Germinal center (tissue), 1 donor: ENCODE measurements at regions not wholly inside any gene's neighbourhood (a gene's known extent, or its start where the extent isn't known, plus 50 kb on each side); places are given as distances from the start of the nearest gene placed in this dataset.
"Not testable (repeated sequence)": the region's sequence is repeated elsewhere in the genome, so short reads cannot be mapped to it uniquely, and the experiment has no call there.

Source experiments
- DNase-seq: peaks from one replicate; pipeline ENCODE4 v3.0.0; 2012; ENCODE audit warnings: mixed read lengths, low spot score

DNA sequence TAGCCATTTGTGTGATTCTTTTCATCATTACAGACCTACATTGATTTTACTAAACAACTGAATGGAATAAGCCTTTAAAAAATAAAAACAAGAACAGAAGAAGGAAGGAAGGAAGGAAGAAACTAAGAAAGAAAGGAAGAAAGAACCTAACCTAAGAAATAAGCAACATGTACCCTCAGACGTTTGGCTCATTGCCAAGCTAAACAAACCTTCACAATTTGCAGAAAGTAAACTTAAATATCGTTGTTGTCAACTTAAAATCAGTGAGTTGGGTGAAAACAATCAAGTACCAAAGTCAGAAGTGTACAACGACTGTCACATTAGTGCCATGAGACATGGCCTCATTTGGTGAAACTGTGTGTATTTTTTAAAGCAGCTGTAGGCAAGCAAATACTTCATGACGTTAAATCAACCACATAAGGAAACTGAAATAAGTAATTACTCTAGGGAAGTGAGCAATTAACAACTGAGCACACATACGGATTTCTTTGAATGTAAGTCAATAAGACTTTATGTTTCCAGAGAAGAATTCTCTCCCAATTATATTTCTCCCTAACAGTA, 313.1 kb upstream of the TMPRSS15 start:
- DNase-seq = no peak

DNA sequence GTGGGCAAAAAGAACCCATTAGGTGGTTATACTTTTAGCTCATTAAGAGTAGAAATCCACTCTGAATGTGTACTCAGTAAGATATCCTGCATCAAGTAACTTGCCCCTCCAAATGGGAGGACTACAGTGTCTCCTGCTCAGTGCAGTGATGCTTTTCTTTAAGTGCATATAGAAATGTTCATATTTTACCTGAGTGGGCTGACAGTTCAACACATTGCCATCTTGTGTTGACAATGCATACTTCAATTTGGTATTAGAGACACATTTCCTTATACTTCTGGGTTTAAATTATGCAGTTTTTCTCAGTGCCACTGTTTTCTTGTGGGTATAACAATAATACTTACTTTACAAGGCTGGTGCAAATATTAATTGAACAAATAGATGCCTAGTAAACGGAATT, 318.6 kb upstream of the TMPRSS15 start:
- no peak for DNase-seq

DNA sequence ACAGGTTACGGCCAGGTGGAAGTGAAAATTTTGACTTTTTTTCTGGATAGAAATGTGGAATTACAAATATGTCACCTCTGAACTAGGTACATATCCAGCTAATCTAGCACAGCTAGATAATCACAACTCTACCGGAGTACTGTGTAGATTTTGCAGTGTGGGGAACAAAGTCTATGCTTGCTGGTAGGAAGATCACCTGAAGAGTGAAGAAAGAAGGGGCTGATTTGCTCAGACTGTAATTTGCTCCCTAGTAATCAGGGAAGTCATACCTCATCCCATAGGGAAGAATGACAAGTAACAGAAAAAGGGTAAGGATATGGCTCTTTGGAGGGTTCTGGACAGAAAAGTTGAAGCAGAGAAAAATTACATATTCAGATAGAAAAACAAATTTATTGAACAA, 319.6 kb upstream of the TMPRSS15 start:
- no peak for DNase-seq

DNA sequence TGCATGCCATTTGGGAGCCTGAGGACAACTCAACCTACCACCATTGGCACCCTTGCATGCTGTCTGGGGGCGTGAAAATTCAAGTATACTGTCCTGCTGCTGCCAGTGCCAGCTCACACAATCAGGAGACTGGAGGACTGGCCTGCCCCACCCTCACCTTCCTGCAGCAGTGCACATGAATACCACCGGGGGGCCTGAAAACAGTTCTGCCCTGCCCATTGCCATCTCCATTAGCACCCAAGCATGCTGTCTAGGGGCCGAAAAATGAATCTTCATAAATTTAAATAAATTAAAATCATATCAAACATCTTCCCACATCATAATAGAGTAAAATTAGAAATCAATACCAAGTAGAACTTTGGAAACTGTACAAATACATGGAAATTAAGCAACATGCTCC, 322.1 kb upstream of the TMPRSS15 start:
- no peak for DNase-seq

DNA sequence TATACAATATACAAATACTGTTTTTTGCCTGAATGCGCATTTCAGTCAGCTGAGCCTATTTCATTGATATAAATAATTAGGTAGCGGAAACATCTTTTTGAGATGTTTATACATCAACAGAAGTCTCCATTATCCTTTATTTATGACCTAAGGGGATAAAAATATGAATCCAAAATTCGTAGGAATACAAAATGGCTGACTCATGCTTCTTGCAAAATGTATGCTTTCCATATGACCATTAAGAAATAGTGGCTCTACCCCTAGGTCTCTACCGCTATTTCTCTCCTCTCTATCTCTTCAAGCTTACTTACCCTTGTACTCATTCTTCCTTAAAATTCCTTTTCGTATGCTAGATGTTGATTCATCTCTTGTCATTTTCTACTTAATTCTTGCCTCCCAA, 338.4 kb upstream of the TMPRSS15 start:
- no peak for DNase-seq

DNA sequence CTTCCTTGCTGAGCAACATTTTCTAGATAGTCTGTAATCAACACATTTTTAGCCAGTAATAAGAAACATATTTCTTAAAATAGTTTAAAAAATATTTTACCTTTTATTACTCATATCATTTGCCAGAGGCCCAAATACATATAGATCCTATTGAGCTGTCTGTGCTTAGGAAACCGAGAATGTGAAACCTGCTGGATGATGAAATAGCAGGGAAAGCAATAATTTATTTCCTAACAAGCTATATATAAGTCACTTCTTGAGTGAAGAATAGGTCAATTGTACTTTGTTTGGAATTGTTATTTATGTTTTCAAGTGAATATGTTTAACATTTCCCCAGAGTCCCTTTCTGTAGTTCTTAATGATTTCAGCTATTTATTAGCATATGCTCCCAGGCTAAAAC, 339.9 kb upstream of the TMPRSS15 start:
- no peak for DNase-seq

DNA sequence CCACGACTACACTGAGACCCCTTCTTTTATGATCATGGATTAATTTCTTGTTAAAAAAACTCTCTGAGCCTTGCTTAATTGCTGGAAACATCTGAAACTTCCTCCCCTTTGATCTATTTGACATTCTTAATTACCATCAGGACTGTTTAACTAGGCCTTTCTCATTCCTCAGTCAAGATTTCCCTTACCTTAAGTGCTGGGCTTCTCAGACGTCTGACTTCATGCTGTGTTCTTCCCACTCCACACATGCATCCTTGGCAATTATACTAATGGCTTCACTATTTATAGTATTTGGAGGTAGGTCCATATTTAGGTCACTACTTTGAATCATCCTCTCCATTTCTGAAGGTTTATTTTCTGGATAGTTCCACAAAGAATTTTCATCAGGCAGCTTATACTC, 341.3 kb upstream of the TMPRSS15 start:
- DNase-seq = no peak

DNA sequence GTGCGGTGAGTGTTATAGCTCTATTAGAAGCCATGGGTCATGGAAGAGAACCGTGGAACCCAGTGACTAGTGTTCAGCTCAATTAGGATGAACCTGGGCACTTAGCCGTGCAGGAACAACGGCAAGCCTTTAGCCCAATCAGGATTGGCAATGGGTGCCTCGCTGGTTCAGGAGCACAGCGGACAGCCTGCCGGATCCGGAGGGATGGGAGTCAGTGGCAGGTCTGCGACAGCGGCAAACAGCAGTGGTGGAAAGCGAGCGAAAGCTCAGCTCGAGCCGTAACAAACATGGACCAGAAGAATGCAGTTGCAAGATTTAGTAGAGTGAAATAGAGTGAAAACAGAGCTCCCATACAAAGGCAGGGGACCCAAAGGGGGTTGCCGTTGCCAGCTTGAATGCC, 349.3 kb upstream of the TMPRSS15 start:
- DNase-seq = not testable (repeated sequence)

DNA sequence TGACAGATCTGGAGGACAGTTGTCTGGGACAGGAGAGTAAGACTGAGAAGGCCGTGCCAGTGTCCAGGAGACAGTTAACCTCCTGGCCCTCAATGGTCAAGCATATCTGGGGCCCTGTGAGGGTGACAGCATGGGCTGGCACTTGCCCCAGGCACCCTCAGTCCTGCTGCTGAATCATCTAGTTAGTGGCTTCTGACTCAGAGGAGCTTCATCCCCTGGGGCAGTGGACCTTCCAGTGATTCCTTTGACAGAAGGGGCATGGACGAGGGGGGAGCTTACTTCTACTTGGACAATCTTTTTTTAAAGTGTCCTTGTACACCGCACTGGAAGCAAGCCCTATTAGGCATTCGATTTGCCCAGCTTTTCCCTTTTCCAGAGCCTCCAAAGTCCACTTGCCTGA, 352.7 kb upstream of the TMPRSS15 start:
- DNase-seq = not testable (repeated sequence)

DNA sequence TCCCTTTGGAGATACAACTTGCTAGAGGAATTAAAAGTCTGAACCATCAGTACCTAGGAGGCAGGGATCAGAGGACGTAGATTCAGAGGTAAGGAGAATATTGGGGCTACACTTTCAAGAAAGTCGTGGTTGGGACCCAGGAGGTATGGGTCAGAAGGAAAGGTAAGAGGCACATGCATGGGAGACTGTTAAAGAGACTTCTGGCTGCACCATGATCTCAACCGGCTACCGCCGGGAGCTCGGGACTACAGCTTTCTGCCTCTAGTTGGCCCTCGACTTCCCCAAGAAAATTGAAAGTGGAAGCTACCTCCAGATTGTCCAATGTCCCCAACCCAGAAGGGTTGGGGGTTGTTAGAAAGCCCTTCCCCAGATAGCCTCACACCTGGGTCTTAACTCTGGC, 355.7 kb upstream of the TMPRSS15 start:
- DNase-seq = no peak

DNA sequence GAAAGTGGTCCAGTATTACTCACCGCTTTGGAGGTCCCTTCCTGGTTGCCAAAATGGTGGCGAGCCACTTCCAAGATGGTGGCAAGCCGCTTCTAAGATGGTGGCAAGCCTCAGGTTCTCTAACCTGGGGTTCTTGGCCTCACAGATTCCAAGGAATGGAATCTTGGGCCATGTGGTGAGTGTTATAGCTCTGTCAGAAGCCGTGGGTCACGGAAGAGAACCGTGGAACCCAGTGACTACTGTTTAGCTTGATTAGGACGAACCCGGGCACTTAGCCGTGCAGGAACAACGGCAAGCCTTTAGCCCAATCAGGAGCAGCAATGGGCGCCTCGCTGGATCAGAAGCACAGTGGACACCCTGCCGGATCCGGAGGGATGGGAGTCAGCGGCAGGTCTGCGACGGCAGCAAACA, 356.2 kb upstream of the TMPRSS15 start:
- DNase-seq = no peak

DNA sequence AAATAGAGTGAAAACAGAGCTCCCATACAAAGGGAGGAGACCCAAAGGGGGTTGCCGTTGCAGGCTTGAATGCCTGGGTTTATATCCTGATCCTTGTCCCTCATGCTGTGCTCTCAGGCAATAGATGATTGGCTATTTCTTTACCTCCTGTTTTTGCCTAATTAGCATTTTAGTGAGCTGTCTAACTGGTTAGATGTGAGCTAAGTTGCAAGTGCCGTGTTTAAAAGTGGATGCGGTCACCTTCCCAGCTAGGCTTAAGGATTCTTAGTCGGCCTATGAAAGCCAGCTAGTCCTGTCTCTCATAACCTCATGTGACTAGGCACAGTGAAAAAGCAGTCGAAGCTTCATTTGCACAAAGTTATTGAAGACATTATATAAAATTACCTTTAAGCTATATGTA, 356.7 kb upstream of the TMPRSS15 start:
- no peak for DNase-seq

DNA sequence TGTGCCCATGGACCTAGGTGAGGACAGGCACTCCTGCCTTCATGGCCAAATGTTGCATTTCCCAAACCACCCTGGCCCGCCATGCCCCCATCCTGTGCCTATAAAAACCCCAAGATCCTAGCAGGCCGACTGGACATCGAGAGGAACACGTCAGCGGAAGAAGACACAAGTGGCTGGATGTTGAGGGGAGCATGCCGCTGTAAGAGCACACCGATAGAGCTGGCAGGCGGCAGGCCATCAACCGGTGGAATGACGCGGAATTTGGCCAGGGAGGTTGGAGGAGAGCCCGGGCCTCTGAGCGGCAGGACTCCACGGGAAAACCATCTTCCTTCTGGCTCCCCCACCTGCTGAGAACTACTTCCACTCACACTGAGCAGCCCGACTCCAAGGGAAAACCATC, 361.1 kb upstream of the TMPRSS15 start:
- DNase-seq = no peak

DNA sequence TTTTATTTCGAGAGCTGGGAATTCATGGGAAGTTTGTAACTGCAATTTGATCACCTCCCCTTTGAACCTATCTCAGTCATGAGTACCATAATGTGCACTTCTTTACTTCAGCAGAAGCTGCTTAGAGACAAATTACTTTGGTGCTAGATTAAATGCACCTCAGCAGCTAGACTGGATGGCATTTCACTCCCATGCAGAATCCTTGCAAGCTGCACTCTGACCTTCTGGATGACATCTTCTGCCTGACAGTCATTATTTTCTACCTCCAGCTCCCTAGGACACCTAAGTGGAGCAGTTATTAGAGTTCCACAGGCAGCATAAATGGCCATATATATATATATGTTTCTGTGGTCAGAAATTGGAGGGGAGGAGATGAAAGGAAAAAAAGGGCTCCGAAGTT, 366.0 kb upstream of the TMPRSS15 start:
- no peak for DNase-seq

DNA sequence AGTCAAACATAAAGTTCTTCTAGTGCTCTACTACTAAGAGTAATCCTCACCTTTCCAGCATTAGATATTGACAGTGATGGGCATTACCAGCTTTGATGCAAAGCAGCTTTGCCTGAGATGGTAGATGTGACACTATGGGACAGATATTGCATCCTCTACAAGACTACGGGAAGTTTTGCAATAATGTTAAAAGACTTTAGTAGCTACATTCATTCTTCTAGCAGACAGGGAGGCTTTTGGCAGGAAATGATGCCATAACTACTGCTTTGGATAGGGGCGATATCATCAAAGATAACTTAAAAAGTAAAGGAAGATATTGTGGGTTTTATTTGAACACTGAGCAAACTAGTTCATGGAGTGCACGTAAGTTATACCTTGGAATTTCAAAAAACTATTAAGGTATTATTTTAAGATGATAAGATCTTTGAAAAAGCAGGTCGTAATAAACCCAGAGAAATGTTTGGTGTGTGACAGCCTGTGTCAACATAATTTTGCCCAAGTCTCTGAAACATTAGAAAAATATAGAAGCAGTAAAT, 368.3 kb upstream of the TMPRSS15 start:
- DNase-seq = no peak

DNA sequence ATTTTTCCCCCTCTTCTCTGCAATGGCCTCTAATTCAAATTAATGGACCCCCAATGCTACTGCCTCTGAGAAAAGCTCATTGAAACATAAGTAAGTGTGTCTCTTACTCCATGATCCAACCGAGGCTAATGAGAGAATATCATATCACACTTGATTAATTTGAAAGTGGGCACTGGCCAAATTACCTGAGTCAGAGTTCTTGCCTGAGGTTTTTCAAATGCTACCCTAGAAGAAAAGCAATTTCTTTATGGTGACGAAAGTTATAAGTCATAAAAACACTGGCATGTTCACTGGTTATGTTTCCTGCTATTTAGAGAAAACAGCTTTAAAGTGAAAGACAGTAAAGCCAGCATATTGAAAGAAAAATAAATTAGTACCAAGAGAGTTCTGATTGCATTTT, 368.8 kb upstream of the TMPRSS15 start:
- DNase-seq = no peak

DNA sequence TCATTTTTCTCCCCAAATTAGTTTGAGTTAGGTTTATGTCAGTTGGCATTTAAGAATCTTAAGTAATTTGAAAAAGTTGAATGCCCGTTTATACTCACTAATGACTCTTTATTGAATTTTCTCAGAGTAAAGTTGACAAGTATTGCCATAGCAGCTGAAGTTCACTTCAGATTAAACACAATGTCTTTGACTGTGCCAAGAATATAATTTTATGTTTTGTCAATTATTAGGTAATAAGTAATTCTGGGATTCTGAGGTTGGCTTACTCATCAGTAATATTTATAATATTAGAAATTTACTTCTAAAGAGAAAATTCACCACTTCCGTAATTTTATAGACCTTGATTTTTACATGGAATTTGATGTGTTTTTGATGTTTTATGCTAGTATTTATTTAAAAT, 369.3 kb upstream of the TMPRSS15 start:
- DNase-seq = no peak

DNA sequence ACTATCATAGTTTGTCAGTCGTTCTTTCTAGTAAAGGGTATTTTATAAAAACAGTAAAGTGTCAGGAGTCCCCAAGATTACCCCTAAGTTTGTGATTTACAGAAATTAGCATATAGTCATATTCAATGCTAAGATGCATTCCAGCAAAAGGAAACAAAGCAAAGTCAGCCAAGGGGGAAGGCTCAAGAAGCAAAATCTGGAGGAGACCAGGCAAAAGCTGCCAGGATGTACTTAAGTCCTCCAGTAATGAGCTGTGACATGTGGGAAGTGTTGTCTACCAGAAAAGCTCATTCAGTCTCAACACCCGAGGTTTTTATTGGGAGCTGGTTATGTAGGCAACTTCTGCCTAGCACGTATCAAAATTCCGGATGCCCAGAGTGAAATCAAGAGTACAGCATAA, 373.4 kb upstream of the TMPRSS15 start:
- no peak for DNase-seq

DNA sequence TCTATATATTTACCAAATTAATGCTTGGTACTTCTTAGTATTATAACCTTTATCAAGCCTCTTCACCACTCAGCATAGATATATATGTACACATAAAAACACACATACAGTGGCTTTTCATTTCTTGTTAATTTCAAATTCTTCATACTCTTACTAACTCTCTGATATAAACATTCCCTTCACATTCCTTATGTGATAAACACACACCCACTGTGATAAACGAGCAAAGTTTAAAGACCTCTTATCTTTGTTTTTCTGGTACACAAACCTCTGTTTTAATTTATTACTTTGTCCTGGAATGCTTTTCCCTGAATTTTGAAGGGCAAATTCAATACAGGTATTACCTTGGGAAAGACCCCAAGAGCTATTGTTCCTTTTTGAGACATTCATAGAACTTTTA, 379.1 kb upstream of the TMPRSS15 start:
- DNase-seq = no peak

DNA sequence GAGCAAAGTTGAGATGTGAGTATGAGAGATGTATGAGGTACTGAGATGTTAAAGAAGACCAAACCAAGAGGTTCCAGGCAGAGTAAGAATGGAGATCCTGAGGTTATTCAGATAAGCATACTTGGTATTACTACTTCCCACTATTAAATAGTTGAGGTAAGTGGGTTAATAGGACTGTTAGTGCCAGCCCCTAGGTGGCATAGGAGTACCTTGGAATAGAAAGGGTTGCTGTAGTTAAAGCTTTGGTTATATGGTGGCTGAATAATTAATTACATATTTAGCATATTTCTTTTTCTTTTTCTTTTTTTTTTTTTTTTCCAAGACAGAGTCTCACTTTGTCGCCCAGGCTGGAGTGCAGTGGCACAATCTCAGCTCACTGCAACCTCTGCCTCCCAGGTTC, 397.9 kb upstream of the TMPRSS15 start:
- DNase-seq = no peak

DNA sequence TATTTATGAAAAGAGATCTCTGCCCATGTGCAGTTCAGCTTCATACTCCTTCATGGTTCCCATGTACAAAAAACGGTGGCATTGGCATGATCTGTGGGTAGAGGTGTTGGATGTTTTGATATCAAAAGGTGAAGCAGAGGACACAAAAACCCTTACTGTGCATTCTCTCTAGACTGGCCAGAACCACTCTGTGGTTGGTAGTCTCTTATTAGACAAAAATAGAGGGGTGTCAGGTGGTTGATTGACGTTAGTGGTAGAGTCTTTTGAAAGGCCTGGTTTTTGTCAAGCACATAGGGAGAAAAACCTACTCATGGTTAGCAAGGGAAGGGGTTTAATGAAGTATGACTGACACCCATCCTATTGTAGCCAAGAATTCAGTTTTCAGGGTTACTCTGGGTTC, 400.0 kb upstream of the TMPRSS15 start:
- no peak for DNase-seq

DNA sequence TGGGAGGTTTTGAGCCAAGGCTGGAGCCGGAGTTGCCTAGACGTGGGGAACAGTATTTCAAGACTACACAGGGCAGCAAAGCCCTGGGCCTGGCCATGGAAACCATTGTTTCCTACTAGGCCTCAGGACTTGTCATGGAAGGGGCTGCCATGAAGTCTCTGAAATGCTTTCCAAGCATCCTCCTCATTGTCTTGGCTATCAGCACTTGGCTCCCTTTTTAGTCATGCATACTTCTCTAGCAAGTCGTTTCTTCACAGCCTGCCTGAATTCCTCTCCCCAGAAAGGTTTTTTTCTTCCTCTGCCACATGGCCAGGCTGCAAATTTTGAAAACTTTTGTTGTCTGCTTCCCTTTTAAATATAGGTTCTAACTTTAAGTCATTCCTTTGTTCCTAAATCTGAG, 406.6 kb upstream of the TMPRSS15 start:
- no peak for DNase-seq

DNA sequence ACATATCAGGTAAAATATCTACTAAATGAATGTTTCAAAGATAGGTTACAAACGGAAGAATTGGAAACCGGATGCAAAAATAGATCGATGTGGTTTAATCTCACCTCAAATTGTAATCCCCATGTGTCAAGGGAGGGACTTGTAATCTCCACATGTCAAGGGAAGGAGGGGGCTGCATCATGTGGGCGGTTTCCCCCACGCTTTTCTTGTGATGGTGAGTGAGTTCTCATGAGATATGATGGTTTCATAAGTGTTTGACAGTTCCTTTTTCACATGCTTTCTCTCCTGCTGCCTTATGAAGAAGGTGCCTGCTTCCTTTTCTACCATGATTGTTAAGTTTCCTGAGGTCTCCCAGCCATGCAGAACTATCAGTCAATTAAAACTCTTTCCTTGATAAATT, 408.7 kb upstream of the TMPRSS15 start:
- DNase-seq = no peak

DNA sequence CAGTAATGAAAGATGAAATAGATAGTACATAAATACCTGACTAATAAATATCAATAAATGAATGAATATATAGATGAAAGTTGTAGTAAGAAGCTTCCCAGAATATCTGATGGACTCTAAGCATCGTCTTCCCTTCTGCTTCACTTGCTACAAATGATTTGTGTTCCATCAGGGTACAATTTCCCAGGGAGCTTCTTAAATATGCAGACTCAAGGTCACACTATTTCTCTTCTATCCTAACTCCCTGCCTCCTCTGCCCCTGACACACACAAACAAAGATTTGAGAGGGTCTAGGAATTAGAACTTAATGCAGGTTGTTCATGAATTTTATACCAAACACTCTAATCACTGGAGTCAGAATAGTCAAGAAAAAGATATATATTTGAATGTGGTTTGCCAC, 415.9 kb upstream of the TMPRSS15 start:
- no peak for DNase-seq

DNA sequence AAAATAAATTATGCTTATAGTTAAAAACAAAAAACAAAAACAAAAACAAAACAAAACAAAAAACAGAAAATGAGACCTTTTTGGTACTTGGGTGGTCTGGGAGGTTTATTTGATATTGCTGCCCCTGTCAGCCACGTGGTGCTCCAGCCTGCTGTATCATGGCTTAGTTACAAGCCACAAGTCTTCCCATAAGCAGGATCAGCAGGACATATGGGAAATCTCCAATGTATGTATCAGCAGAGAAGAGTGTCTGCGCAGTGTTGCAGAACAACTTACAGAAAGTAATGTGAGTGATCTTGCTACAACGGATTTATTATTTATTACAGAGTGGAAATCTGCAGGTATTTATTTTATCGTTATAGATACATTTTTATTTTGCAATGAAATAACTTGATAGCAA, 423.0 kb upstream of the TMPRSS15 start:
- no peak for DNase-seq
